GM21576 (cell line): ENCODE measurements at regions not wholly inside any gene's neighbourhood (a gene's known extent, or its start where the extent isn't known, plus 50 kb on each side); places are given as distances from the start of the nearest gene placed in this dataset.

Experiments used
- ATAC-seq: cut with Tn5 transposase; IDR thresholded peaks from one replicate; pipeline ENCODE4 v1.9.1; 2021; ENCODE audit warnings: mild to moderate bottlenecking, moderate library complexity; ENCODE audit not compliant: unreplicated experiment

- no peak for ATAC-seq
Measured at GRCh38 chr1:63169057-63169456, 153.3 kb upstream of the FOXD3 start.

GRCh38 chr1:63173161-63173560, 149.2 kb upstream of the FOXD3 start:
- ATAC-seq = no peak

- no peak for ATAC-seq
Measured at GRCh38 chr1:63189677-63190076, 132.7 kb upstream of the FOXD3 start.

GRCh38 chr1:63190171-63190570, 132.2 kb upstream of the FOXD3 start:
- ATAC-seq = no peak

DNA sequence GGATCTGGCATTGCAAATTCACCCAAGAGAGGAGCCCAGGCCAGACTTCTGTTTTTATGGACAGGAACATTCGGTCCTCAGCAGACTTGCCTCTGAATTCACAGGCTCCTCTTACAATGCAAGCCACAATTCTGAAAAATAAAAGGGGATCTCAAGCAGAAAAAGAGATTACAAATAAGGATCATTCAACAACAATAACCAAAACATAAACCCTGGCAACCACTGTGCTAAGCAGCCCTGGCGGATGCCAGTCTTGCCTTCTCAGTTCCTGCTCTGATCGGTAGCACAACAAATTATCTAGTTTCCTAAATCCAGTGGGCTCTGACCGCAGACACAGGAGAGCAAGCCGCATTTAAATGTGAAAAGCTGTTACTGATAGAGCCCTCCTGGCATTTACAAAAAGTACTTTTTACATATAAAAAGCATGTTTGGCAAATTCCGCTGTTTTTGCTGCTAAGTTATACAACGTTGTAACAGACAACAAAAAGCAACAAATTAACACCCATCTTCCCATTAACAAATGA, 123.4 kb upstream of the FOXD3 start:
- ATAC-seq = no peak

DNA sequence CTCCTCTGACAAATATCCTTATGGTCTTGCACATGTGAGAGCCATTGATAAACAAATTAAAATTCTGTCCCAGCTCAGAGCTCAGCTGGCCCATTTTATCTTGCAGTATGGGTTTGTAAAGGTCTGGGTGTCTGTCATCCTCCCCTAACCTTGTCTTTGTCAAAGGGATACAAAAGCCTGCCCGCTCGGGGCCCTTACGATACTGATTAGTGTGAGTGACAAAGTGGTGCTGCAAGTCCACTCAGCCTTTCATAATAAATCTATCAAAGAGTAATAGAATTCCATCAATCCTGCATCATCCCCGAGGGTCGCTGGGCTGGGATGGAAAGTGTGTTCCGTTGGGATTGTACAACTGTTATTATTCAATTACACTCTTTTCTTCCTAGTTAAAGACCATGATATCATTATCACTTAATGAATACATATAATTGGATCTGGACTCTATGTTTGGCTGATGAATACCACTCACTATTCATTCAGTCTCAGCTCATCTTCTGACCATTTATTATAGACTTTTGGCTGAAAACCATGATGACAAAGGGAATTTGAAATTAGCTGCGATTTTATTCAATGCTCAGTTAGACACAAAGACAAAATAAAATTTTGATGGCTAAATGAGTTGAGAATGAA, 122.5 kb upstream of the FOXD3 start:
- ATAC-seq = no peak

DNA sequence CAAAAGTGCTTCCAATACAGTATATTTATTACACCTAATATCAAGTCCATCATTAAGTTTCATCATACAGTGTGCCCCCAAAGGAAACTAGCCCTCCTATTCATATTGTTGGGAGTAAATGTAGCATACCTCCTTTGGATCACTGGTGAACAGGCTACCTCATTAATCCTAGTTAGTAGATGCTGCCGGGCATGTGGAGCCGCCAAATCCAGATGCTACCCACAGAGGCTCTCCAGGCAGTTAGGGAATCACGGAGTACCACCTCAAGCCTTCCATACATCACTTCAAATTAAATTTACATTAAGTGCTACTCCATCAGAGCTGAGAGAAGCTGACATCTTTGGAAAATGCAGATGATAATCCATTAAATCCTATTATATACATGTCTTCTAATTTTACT, 121.7 kb upstream of the FOXD3 start:
- no peak for ATAC-seq

DNA sequence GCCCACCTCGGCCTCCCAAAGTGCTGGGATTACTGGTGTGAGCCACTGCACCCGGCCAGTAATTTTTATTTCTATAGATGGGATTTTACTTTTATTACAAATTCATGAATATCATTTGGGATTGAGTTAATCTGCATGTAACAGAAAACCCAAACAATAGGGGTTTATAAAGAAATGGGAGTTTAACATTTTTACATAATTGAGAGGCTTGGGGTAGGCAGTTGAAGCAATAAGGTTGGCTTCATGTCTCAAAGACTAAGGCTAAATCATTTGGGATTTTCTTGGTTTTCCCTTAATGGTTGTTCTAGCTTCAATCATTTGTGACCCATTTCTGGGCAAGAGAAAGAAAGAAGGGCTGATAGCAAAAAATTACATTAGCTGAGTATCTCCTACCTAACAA, 118.7 kb upstream of the FOXD3 start:
- ATAC-seq = no peak

GRCh38 chr1:63205776-63206175, 116.6 kb upstream of the FOXD3 start:
- ATAC-seq = no peak

DNA sequence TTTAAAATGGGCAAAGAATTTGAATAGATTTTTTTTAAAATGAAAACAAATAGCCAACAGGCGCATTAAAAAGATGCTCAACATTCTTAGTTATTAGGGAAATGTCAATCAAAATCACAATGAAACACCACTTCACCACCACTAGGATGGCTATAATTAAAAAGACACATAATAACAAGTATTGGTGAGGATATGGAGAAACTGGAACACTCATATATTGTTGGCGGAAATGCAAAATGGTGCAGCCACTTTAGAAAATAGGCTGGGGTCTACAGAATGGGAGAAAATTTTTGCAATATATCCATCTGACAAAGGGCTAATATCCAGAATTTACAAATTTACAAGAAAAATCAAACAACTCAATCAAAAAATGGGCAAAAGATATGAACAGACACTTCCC, 107.8 kb upstream of the FOXD3 start:
- no peak for ATAC-seq

GRCh38 chr1:63223426-63223825, 98.9 kb upstream of the FOXD3 start:
- ATAC-seq = no peak

- no peak for ATAC-seq
Measured at GRCh38 chr1:63230722-63231121, 91.6 kb upstream of the FOXD3 start.

- no peak for ATAC-seq
Measured at GRCh38 chr1:63238721-63239120, 83.6 kb upstream of the FOXD3 start.

DNA sequence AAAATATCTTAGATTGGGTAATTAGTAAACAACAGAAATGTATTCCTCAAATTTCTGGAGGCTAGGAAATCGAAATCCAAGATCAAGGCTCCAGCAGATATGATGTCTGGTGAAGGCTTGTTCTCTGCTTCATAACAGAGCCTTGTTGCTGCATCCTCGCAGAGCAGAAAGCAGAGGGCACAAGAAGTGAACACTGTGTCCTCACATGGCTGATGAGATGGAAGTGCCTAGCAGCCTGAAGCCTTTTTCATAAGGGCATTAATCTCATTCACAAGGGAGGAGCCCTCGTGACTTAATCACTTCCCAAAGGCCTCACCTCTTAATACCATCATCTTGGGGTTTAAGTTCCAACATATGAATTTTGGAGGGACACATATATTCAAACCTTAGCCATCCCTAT, 77.2 kb upstream of the FOXD3 start:
- no peak for ATAC-seq

- no peak for ATAC-seq
Measured at GRCh38 chr1:63248216-63248615, 74.2 kb upstream of the FOXD3 start.

DNA sequence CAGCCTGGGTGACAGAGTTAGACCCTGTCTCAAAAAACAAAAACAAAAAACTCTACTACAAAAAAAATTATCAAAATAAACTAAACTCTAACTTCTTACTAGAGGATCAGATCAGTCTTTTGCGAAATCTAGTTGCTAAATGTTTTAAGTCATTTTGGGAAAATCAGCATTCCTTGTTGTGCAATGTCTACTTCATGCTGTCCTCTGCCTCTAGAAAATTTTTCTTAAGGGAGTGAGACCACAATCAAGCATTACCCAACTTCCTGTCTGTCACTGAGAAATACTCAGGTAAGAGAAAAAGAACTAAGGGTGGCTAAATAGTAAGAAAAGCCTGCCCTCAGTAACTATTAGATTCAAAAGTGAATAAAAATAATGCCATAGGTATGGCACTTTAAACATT, 67.2 kb upstream of the FOXD3 start:
- no peak for ATAC-seq

DNA sequence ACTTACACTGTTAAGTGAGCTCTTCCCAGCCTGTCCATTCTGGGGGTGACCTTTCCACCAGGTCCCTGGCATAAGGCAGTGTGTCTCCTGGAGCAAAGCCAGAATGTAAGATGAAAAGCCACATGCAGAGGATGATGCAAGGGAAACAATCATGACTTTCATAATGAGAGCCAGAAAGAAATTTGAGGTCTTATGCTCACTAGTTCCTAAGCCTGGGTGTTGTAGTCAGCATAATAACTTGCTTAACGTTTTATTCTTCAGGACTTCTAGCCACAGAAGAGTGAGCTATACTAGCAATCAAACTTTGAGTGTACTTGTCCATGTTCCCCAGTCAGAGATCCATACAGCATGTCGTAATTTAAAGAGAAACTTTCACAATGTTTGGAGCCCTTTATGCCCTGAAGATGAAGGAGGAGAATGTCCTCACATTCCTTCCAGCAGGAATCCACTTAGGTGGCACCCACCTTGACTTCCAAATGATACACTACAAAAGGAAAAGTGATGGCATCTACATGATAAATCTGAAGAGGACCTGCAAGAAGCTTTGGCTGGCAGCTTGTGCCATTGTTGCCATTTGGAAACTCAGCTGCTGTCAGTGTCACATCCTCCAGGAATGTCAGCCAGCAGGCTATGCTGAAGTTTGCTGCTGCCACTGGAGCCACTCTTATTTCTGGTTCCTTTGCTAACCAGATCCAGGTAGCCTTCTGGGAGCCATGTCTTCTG, 60.5 kb upstream of the FOXD3 start:
- ATAC-seq = no peak

- ATAC-seq = no peak
Measured at GRCh38 chr1:63262459-63262770, 60.0 kb upstream of the FOXD3 start.

DNA sequence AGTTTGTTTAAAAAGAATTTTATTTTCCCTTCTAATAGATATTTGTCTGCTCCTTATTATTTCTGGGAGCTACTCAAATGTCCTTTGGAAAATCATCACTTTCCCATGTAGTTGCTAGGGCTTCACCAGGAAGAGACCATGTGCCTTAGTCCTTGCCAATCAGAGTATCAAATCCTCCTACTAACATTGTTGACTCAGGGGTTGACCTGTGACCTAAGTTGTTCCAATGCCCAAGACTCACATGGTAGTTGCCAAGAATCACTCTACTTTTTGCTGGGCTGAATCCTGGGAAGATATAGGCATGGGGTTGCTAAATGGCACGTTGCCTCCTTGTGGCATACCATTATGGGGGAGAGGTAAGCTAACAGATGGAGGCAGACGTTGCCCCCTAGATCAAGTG, 58.2 kb upstream of the FOXD3 start:
- no peak for ATAC-seq

DNA sequence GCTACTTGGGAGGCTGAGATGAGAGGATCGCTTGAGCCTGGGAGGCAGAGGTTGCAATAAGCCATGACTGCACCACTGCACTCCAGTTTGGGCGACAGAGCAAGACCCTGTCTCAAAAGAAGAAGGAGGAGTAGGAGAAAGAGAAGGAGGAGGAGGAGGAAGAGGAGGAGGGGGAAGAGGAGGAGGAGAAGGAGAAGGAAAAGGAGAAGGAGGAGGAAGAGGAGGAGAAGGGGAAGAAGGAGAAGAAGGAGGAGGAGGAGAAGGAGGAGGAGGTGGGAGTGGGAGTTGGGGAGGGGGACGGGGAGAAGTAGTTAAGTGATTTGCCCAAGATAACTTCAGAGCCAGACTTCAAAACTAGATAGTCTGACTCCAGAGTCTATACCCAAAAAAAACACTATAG, 55.5 kb upstream of the FOXD3 start:
- no peak for ATAC-seq

DNA sequence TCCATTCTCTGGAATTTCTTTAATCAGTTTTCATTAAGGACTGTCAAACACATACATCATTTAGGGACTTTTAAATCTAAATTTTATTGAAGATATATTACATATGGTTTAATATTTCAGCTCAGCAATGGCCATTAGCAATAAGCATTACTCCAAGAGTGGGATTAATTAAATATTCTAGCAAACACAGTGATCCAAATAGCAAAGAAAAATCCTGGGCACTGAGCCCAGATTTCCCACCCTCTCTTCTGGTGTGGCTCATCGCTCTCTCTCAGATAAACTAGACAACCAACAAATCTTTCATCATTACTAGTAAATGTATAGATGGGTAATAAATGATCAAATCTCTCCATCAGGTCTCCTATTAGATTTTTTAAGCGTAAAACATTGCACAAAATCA, 53.5 kb upstream of the FOXD3 start:
- ATAC-seq = no peak

DNA sequence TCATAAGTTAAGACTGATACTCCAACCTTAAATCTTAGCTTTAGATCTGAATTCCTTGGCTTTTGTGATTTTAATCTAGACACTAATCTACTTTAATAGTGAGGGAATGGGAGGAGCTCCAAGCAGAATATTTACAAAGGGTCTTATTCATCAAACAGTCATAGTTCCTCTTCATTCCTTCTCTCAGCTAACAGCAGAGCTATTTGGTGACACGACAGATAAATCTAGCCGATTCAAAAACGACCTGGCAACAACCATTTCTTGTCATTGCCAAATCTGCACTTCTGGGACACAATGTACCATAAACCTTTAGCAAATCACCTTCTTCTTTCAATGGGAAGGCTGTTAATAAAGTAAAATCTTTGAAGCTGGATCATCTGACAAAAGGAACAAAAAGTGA, 52.8 kb upstream of the FOXD3 start:
- no peak for ATAC-seq
